Endodermal cell (in vitro differentiated cells): ENCODE measurements at regions not wholly inside any gene's neighbourhood (a gene's known extent, or its start where the extent isn't known, plus 50 kb on each side); places are given as distances from the start of the nearest gene placed in this dataset.

Source experiments
- DNase-seq: peaks from one replicate; pipeline ENCODE4 v3.0.0-alpha.2; 2017
- H3K27ac ChIP-seq: 2 replicates; pipeline ENCODE4 v1.5.1; 2013; ENCODE audit warnings: mild to moderate bottlenecking, low read depth, low read length, moderate library complexity
- H3K27me3 ChIP-seq: 2 replicates; pipeline ENCODE4 v1.6.1; 2013; ENCODE audit warnings: mild to moderate bottlenecking, low read length, moderate library complexity; ENCODE audit not compliant: insufficient read depth, control insufficient read depth, poor library complexity, severe bottlenecking
- H3K36me3 ChIP-seq: 2 replicates; pipeline ENCODE4 v1.7.0; 2013; ENCODE audit warnings: mild to moderate bottlenecking, low read length, moderate library complexity; ENCODE audit not compliant: control insufficient read depth, insufficient read depth
- H3K4me1 ChIP-seq: one replicate; pipeline ENCODE4 v1.7.0; 2013; ENCODE audit warnings: low read length; ENCODE audit not compliant: control insufficient read depth, insufficient read depth
- H3K4me3 ChIP-seq: 2 replicates; pipeline ENCODE4 v1.5.1; 2013; ENCODE audit warnings: mild to moderate bottlenecking, low read length, moderate library complexity
- H3K9ac ChIP-seq: 2 replicates; pipeline ENCODE4 v1.6.1; 2013; ENCODE audit warnings: mild to moderate bottlenecking, low read length, moderate library complexity; ENCODE audit not compliant: poor library complexity, severe bottlenecking; ENCODE audit errors: extremely low read depth
- H3K9me3 ChIP-seq: 2 replicates; pipeline ENCODE4 v1.6.1; 2013; ENCODE audit warnings: mild to moderate bottlenecking, low read length, moderate library complexity; ENCODE audit not compliant: control insufficient read depth
- H3K27ac Mint-ChIP-seq: 2 replicates; pipeline ENCODE4 v1.8.0; 2020; ENCODE audit warnings: mixed read lengths
- H3K27me3 Mint-ChIP-seq: 2 replicates; pipeline ENCODE4 v1.8.0; 2021; ENCODE audit warnings: mild to moderate bottlenecking, mixed read lengths; ENCODE audit not compliant: insufficient read depth
- H3K36me3 Mint-ChIP-seq: 2 replicates; pipeline ENCODE4 v1.8.0; 2020; ENCODE audit warnings: low read depth, mixed read lengths
- H3K4me1 Mint-ChIP-seq: 2 replicates; pipeline ENCODE4 v1.8.0; 2020; ENCODE audit warnings: mixed read lengths
- H3K4me3 Mint-ChIP-seq: 2 replicates; pipeline ENCODE4 v1.8.0; 2020; ENCODE audit warnings: mild to moderate bottlenecking, moderate library complexity, mixed read lengths
- H3K9me3 Mint-ChIP-seq: 2 replicates; pipeline ENCODE4 v1.8.0; 2020; ENCODE audit warnings: mild to moderate bottlenecking, mixed read lengths
- CTCF ChIP-seq: fragments of 200-600 bp; sonication (generic); conservative IDR thresholded peaks from 2 replicates; pipeline ENCODE4 v1.5.0; 2021; ENCODE audit warnings: antibody characterized with exemption, mild to moderate bottlenecking
- WGBS, 2 experiments: methylation state at CpG; one replicate each; pipeline versions ENCODE4 v1.1.5 to v1.1.7; 2013; ENCODE audit warnings: missing lambda C conversion rate in 2 of 2, mixed read lengths in 1 of 2; ENCODE audit not compliant: insufficient coverage in 1 of 2, insufficient read length in 1 of 2; 5-methylcytosine and 5-hydroxymethylcytosine counted together

- Mint-ChIP-seq H3K27me3 (peaks cover 3% of the 10 kb centered on the region), H3K9me3 (no peaks in the 10 kb centered on the region), H3K4me1 (peaks cover 14% of the 10 kb centered on the region), H3K36me3 (no peaks in the 10 kb centered on the region), H3K4me3 (no peak overlapping the region), H3K27ac (no peak overlapping the region)
- no peak for TF ChIP-seq CTCF
- Histone ChIP-seq H3K27ac (no peak overlapping the region), H3K9me3 (no peaks in the 10 kb centered on the region), H3K4me3 (no peak overlapping the region), H3K36me3 (no peaks in the 10 kb centered on the region), H3K4me1 (peaks cover 10% of the 10 kb centered on the region), H3K9ac (no peak overlapping the region), H3K27me3 (no peaks in the 10 kb centered on the region)
- no peak for DNase-seq
- WGBS, 2 experiments, result 93 to 100% methylated on average over 1 of the region's 1 CpG
These were observed 540.1 kb upstream of the C16orf82 start for GRCh38 chr16:26526633-26527032.

- Mint-ChIP-seq H3K27ac (no peak overlapping the region), H3K9me3 (peaks cover 7% of the 10 kb centered on the region), H3K4me3 (no peak overlapping the region), H3K4me1 (peaks cover 30% of the 10 kb centered on the region), H3K36me3 (no peaks in the 10 kb centered on the region), H3K27me3 (peaks cover 2% of the 10 kb centered on the region)
- no peaks in the 10 kb centered on the region for H3K27me3 ChIP-seq
- no peak overlapping the region for H3K4me3 ChIP-seq
- no peak for DNase-seq
- H3K9me3 ChIP-seq, result no peaks in the 10 kb centered on the region
- H3K27ac ChIP-seq, result no peak overlapping the region
- no peak overlapping the region for H3K9ac ChIP-seq
- WGBS, 2 experiments, result 71 to 78% methylated on average over 5 to 6 of the region's 6 CpGs
- TF ChIP-seq CTCF, result no peak
- no peaks in the 10 kb centered on the region for H3K36me3 ChIP-seq
- H3K4me1 ChIP-seq, result peaks cover 20% of the 10 kb centered on the region
These were observed 536.0 kb upstream of the C16orf82 start for GRCh38 chr16:26530584-26531289.

DNA sequence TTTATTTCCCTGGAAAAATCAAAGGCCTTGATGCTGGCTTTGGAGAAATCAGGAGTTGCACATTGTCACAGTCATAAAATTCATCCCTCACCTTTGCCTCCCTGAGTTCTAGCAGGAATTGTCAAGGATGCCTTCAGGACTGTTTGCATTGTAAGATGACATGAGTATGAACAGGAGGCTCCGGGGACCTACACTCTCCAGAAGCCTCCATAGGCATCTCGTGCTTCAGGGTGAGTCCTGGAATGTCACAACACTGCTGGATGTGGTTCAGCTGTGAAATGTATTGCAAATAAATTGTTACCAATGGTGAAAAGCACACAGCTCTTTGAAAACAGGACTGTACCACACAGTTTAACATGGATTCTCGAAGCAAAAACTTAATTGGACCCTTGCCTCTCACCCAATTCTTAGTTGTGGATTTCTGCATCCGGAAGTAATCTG, 535.4 kb upstream of the C16orf82 start:
- peaks cover 30% of the 10 kb centered on the region for H3K4me1 Mint-ChIP-seq
- no peaks in the 10 kb centered on the region for H3K27me3 ChIP-seq
- H3K36me3 Mint-ChIP-seq, result no peaks in the 10 kb centered on the region
- DNase-seq, result no peak
- no peak overlapping the region for H3K9ac ChIP-seq
- no peaks in the 10 kb centered on the region for H3K9me3 ChIP-seq
- WGBS, 2 experiments, result 86 to 100% methylated on average over 3 to 4 of the region's 4 CpGs
- no peaks in the 10 kb centered on the region for H3K27me3 Mint-ChIP-seq
- H3K4me1 ChIP-seq, result peaks cover 20% of the 10 kb centered on the region
- peaks cover 7% of the 10 kb centered on the region for H3K9me3 Mint-ChIP-seq
- H3K36me3 ChIP-seq, result no peaks in the 10 kb centered on the region
- TF ChIP-seq CTCF, result no peak
- H3K4me3 ChIP-seq, result no peak overlapping the region
- no peak overlapping the region for H3K27ac ChIP-seq
- H3K27ac Mint-ChIP-seq, result no peak overlapping the region
- no peak overlapping the region for H3K4me3 Mint-ChIP-seq
